ENCODE measurements at regions not wholly inside any gene's neighbourhood (a gene's known extent, or its start where the extent isn't known, plus 50 kb on each side); places are given as distances from the start of the nearest gene placed in this dataset.
"Not testable (repeated sequence)": the region's sequence is repeated elsewhere in the genome, so short reads cannot be mapped to it uniquely, and the experiment has no call there.

DNA sequence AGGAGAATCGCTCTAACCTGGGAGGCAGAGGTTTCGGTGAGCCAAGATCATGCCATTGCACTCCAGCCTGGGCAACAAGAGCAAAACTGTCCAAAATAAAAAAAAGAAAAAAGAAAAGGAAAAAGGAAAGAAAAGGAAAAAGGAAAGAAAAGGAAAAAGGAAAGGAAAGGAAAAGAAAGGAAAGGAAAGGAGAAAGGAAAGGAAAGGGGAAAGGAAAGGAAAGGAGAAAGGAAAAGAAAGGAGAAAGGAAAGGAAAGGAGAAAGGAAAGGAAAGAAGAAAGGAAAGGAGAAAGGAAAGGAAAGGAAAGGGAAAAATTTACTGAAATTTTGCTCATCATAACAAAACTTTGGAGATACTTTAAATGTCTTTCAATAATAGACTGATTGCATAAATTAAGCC is 391.3 kb upstream of the GYPC start:
- DNase-seq (ENCODE audit: extremely low read depth, low read depth) = no peak
- H3K4me3 ChIP-seq (replicated peaks; ENCODE audit: low read depth, low read length) = no peak overlapping the region
- TF ChIP-seq, protein P1, sequence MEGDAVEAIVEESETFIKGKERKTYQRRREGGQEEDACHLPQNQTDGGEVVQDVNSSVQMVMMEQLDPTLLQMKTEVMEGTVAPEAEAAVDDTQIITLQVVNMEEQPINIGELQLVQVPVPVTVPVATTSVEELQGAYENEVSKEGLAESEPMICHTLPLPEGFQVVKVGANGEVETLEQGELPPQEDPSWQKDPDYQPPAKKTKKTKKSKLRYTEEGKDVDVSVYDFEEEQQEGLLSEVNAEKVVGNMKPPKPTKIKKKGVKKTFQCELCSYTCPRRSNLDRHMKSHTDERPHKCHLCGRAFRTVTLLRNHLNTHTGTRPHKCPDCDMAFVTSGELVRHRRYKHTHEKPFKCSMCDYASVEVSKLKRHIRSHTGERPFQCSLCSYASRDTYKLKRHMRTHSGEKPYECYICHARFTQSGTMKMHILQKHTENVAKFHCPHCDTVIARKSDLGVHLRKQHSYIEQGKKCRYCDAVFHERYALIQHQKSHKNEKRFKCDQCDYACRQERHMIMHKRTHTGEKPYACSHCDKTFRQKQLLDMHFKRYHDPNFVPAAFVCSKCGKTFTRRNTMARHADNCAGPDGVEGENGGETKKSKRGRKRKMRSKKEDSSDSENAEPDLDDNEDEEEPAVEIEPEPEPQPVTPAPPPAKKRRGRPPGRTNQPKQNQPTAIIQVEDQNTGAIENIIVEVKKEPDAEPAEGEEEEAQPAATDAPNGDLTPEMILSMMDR (IDR thresholded peaks at IDR 0.05; ENCODE audit: low read depth, low read length, missing control alignments) = no peak

DNA sequence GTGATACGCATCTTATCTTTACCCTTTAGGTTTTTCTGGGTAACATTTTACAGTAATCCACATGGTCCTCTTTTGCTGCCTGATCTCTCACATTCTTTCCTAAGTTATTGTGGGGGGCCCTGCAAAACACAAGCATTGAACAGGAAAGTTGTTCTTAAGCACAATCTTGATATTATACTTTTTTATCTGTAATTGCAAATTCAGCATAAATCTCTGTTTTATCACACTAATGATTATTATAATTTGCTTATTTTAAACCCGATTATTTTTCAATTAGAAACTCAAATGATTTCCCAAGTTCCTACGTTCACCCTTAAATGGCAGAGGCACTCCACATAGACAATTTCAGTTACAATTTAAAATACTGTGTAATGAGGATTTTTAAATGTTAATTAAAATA is 386.0 kb upstream of the GYPC start:
- no peak overlapping the region for H3K4me3 ChIP-seq (replicated peaks; ENCODE audit: low read depth, low read length)
- TF ChIP-seq, protein P1 (IDR thresholded peaks at IDR 0.05; ENCODE audit: low read depth, low read length, missing control alignments) = no peak
- no peak for DNase-seq (ENCODE audit: extremely low read depth, low read depth)

DNA sequence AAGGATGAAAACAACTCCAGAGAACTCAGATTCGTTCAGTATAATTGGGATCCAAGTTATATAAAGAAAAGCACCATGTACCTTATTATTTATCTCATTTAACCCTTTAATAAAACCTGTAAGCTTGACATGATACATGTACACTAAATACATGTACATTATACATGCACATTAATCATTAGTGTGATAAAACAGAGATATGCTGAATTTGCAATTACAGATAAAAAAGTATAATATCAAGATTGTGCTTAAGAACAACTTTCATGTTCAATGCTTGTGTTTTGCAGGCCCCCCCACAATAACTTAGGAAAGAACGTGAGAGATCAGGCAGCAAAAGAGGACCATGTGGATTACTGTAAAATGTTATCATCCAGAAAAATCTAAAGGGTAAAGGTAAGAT is 385.4 kb upstream of the GYPC start:
- TF ChIP-seq, protein P1 (IDR thresholded peaks at IDR 0.05; ENCODE audit: low read depth, low read length, missing control alignments) = no peak
- no peak overlapping the region for H3K4me3 ChIP-seq (replicated peaks; ENCODE audit: low read depth, low read length)
- no peak for DNase-seq (ENCODE audit: extremely low read depth, low read depth)

DNA sequence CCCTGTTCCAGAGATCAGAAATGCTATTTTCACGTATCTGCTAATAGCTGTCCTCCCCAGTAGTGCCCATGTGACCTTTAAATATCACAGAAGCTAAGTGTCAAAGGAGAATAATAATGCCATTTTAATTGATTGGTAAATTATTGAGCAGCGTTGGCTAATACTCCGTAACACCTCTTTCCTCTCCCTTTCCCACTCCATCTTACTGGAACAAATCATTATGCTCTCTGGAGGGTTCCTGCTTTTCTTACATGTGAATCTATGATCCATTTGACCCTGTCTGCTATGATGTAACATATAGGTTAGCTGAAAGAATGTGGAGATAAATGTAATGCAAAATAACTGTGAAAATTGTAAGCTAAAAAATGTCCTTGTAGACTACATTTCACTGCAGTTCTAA is 383.6 kb upstream of the GYPC start:
- TF ChIP-seq, protein P1 (IDR thresholded peaks at IDR 0.05; ENCODE audit: low read depth, low read length, missing control alignments) = no peak
- DNase-seq (ENCODE audit: extremely low read depth, low read depth) = no peak
- no peak overlapping the region for H3K4me3 ChIP-seq (replicated peaks; ENCODE audit: low read depth, low read length)

DNA sequence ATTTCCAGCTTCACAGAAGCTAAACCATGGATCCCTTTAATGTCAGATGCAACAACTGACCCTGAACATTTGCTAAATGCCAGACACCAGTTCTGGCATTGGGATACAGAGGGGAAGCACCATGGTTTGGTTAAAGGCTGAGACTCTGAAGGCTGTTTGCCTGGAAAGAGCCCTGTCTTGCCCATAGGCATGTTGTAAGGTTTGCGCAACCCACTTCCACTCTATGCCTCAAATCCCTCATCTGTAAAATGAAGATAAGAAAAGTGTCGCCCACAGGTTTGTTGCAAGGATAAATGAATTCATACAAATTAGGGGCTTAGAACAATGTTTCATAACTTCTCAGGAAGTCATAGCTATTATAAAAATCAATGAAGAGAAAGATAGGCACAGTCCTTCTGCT is 380.9 kb upstream of the GYPC start:
- TF ChIP-seq, protein P1 (IDR thresholded peaks at IDR 0.05; ENCODE audit: low read depth, low read length, missing control alignments) = no peak
- H3K4me3 ChIP-seq (replicated peaks; ENCODE audit: low read depth, low read length) = no peak overlapping the region
- DNase-seq (ENCODE audit: extremely low read depth, low read depth) = no peak

DNA sequence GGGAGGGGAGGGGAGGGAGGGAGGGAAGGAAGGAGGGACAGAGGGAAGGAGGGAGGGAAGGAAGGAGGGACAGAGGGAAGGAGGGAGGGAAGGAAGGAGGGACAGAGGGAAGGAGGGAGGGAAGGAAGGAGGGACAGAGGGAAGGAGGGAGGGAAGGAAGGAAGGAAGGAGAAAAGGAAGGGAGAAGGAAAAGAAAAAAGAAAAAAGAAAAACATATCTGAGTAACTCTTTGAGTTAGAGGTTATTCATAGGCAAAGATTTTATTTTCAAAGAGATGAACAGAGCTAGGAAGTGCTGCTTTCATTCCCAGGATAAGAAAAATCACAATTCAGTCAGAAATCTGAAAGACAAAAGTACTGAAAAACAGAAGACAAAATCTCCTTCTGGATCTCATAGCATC is 379.7 kb upstream of the GYPC start:
- DNase-seq (ENCODE audit: extremely low read depth, low read depth); H3K4me3 ChIP-seq (replicated peaks; ENCODE audit: low read depth, low read length): not testable (repeated sequence)

DNA sequence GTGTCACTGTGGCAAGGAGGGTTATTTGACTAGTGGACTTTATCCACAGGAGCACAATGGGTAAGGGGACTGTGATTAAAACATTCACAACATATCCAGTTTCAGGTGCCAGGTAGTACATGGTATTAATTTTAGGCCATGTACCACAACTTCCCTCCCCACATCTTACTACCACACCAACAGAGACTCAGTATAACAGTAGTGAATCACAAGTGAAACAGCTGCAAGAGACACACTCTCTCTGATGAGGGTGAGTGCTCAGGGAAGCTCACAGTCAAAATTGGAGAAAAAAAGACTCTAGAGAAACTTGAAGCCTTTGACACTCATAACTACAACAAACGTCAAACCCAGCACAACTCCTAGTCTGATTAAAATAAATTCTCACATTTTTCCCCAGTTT is 367.6 kb upstream of the GYPC start:
- TF ChIP-seq, protein P1 (IDR thresholded peaks at IDR 0.05; ENCODE audit: low read depth, low read length, missing control alignments) = no peak
- no peak overlapping the region for H3K4me3 ChIP-seq (replicated peaks; ENCODE audit: low read depth, low read length)
- DNase-seq (ENCODE audit: extremely low read depth, low read depth) = no peak

DNA sequence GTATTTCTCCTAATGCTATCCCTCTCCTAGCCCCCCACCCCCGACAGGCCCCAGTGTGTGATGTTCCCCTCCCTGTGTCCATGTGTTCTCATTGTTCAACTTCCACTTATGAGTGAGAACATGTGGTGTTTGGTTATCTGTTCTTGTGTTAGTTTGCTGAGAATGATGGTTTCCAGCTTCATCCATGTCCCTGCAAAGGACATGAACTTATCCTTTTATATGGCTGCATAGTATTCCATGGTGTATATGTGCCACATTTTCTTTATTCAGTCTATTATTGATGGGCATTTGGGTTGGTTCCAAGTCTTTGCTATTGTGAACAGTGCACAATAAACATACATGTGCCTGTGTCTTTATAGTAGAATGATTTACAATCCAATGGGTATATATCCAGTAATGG is 362.0 kb upstream of the GYPC start:
- not testable (repeated sequence) for H3K4me3 ChIP-seq (replicated peaks; ENCODE audit: low read depth, low read length); DNase-seq (ENCODE audit: extremely low read depth, low read depth)

All from HFF-Myc (cell line).